ENCODE measurements at regions not wholly inside any gene's neighbourhood (a gene's known extent, or its start where the extent isn't known, plus 50 kb on each side); places are given as distances from the start of the nearest gene placed in this dataset.

DNA sequence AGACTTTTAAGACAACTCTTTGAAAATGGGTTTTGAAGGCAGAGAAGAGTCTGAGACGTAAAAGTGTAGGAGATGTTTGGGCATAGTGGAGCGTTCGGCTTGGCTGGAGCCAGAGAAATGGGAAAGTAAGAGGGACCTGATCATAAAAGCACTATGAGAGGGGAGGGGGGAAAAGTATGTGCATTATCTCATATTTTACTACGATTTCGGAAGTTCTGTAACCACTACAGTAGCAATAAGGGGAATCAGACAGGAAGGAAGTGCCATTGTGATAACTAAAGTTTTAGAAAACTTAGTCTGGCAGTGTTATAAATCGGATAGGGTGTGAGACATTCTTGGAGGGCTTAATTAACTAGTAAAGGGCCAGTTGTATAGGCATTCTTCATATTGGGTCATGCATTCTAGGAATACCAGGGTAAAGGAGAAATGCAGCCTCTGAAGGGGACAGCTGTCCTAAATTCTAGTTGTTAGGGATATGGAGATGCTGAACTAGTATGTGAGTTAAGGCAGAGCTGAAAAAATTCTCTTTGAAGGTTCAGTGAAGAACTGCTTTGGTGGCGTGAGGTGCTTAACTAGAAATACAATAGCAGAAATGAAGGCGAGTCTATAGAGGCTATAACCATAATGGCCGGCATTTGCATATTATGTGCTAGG is 83.8 kb upstream of the FREM1 start:
- Histone ChIP-seq H3K9me3 (ENCODE audit: control insufficient read depth, insufficient read depth, low read depth, low read length) (no peaks in the 10 kb centered on the region), H3K4me1 (ENCODE audit: control insufficient read depth, insufficient read depth, low read length) (no peaks in the 10 kb centered on the region), H3K4me3 (ENCODE audit: low read depth, low read length) (no peak overlapping the region), H3K36me3 (ENCODE audit: control insufficient read depth in 2 of 2, insufficient read depth in 1 of 2, low read length in 2 of 2) (no peaks in the 10 kb centered on the region), H3K27ac (ENCODE audit: extremely low read depth, low read depth, low read length) (no peak overlapping the region)
- ChIA-PET CTCF (no interaction called here), POLR2A (no interaction called here)
- TF ChIP-seq, protein P1, sequence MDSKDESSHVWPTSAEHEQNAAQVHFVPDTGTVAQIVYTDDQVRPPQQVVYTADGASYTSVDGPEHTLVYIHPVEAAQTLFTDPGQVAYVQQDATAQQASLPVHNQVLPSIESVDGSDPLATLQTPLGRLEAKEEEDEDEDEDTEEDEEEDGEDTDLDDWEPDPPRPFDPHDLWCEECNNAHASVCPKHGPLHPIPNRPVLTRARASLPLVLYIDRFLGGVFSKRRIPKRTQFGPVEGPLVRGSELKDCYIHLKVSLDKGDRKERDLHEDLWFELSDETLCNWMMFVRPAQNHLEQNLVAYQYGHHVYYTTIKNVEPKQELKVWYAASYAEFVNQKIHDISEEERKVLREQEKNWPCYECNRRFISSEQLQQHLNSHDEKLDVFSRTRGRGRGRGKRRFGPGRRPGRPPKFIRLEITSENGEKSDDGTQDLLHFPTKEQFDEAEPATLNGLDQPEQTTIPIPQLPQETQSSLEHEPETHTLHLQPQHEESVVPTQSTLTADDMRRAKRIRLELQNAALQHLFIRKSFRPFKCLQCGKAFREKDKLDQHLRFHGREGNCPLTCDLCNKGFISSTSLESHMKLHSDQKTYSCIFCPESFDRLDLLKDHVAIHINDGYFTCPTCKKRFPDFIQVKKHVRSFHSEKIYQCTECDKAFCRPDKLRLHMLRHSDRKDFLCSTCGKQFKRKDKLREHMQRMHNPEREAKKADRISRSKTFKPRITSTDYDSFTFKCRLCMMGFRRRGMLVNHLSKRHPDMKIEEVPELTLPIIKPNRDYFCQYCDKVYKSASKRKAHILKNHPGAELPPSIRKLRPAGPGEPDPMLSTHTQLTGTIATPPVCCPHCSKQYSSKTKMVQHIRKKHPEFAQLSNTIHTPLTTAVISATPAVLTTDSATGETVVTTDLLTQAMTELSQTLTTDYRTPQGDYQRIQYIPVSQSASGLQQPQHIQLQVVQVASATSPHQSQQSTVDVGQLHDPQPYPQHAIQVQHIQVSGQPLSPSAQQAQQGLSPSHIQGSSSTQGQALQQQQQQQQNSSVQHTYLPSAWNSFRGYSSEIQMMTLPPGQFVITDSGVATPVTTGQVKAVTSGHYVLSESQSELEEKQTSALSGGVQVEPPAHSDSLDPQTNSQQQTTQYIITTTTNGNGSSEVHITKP (tag by site-specific recombination; IDR thresholded peaks at IDR 0.05), result no peak
- TF ChIP-seq ZNF214 (tag by site-specific recombination; IDR thresholded peaks at IDR 0.05; ENCODE audit: borderline replicate concordance) (no peak), ELK4 (IDR thresholded peaks at IDR 0.05; ENCODE audit: borderline replicate concordance, low read depth, low read length) (no peak), PRDM1 (tag by site-specific recombination; IDR thresholded peaks at IDR 0.05) (no peak), RBAK (tag by site-specific recombination; IDR thresholded peaks at IDR 0.05) (no peak), KLF9 (tag by site-specific recombination; IDR thresholded peaks at IDR 0.05; ENCODE audit: low read depth) (no peak), PRDM6 (tag by site-specific recombination; IDR thresholded peaks at IDR 0.05) (no peak), ZNF747 (tag by site-specific recombination; IDR thresholded peaks at IDR 0.05) (no peak), BCL11A (tag by site-specific recombination; IDR thresholded peaks at IDR 0.05; ENCODE audit: low read depth) (no peak), ZNF791 (tag by site-specific recombination; IDR thresholded peaks at IDR 0.05) (no peak), ZIC2 (tag by site-specific recombination; IDR thresholded peaks at IDR 0.05) (no peak), ZNF132 (tag by site-specific recombination; IDR thresholded peaks at IDR 0.05; ENCODE audit: borderline replicate concordance) (no peak), MYNN (tag by site-specific recombination; IDR thresholded peaks at IDR 0.05; ENCODE audit: borderline replicate concordance) (no peak)
- TF ChIP-seq, protein P2, sequence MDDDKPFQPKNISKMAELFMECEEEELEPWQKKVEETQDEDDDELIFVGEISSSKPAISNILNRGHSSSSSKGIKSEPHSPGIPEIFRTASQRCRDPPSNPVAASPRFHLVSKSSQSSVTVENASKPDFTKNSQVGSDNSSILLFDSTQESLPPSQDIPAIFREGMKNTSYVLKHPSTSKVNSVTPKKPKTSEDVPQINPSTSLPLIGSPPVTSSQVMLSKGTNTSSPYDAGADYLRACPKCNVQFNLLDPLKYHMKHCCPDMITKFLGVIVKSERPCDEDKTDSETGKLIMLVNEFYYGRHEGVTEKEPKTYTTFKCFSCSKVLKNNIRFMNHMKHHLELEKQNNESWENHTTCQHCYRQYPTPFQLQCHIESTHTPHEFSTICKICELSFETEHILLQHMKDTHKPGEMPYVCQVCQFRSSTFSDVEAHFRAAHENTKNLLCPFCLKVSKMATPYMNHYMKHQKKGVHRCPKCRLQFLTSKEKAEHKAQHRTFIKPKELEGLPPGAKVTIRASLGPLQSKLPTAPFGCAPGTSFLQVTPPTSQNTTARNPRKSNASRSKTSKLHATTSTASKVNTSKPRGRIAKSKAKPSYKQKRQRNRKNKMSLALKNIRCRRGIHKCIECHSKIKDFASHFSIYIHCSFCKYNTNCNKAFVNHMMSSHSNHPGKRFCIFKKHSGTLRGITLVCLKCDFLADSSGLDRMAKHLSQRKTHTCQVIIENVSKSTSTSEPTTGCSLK (tag by site-specific recombination; IDR thresholded peaks at IDR 0.05), result no peak
- TF ChIP-seq, protein P3, sequence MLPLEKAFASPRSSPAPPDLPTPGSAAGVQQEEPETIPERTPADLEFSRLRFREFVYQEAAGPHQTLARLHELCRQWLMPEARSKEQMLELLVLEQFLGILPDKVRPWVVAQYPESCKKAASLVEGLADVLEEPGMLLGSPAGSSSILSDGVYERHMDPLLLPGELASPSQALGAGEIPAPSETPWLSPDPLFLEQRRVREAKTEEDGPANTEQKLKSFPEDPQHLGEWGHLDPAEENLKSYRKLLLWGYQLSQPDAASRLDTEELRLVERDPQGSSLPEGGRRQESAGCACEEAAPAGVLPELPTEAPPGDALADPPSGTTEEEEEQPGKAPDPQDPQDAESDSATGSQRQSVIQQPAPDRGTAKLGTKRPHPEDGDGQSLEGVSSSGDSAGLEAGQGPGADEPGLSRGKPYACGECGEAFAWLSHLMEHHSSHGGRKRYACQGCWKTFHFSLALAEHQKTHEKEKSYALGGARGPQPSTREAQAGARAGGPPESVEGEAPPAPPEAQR (tag by site-specific recombination; IDR thresholded peaks at IDR 0.05), result no peak
- TF ChIP-seq, protein P4, sequence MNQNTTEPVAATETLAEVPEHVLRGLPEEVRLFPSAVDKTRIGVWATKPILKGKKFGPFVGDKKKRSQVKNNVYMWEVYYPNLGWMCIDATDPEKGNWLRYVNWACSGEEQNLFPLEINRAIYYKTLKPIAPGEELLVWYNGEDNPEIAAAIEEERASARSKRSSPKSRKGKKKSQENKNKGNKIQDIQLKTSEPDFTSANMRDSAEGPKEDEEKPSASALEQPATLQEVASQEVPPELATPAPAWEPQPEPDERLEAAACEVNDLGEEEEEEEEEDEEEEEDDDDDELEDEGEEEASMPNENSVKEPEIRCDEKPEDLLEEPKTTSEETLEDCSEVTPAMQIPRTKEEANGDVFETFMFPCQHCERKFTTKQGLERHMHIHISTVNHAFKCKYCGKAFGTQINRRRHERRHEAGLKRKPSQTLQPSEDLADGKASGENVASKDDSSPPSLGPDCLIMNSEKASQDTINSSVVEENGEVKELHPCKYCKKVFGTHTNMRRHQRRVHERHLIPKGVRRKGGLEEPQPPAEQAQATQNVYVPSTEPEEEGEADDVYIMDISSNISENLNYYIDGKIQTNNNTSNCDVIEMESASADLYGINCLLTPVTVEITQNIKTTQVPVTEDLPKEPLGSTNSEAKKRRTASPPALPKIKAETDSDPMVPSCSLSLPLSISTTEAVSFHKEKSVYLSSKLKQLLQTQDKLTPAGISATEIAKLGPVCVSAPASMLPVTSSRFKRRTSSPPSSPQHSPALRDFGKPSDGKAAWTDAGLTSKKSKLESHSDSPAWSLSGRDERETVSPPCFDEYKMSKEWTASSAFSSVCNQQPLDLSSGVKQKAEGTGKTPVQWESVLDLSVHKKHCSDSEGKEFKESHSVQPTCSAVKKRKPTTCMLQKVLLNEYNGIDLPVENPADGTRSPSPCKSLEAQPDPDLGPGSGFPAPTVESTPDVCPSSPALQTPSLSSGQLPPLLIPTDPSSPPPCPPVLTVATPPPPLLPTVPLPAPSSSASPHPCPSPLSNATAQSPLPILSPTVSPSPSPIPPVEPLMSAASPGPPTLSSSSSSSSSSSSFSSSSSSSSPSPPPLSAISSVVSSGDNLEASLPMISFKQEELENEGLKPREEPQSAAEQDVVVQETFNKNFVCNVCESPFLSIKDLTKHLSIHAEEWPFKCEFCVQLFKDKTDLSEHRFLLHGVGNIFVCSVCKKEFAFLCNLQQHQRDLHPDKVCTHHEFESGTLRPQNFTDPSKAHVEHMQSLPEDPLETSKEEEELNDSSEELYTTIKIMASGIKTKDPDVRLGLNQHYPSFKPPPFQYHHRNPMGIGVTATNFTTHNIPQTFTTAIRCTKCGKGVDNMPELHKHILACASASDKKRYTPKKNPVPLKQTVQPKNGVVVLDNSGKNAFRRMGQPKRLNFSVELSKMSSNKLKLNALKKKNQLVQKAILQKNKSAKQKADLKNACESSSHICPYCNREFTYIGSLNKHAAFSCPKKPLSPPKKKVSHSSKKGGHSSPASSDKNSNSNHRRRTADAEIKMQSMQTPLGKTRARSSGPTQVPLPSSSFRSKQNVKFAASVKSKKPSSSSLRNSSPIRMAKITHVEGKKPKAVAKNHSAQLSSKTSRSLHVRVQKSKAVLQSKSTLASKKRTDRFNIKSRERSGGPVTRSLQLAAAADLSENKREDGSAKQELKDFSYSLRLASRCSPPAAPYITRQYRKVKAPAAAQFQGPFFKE (tag by site-specific recombination; IDR thresholded peaks at IDR 0.05; ENCODE audit: borderline replicate concordance), result no peak
- TF ChIP-seq, protein P5, sequence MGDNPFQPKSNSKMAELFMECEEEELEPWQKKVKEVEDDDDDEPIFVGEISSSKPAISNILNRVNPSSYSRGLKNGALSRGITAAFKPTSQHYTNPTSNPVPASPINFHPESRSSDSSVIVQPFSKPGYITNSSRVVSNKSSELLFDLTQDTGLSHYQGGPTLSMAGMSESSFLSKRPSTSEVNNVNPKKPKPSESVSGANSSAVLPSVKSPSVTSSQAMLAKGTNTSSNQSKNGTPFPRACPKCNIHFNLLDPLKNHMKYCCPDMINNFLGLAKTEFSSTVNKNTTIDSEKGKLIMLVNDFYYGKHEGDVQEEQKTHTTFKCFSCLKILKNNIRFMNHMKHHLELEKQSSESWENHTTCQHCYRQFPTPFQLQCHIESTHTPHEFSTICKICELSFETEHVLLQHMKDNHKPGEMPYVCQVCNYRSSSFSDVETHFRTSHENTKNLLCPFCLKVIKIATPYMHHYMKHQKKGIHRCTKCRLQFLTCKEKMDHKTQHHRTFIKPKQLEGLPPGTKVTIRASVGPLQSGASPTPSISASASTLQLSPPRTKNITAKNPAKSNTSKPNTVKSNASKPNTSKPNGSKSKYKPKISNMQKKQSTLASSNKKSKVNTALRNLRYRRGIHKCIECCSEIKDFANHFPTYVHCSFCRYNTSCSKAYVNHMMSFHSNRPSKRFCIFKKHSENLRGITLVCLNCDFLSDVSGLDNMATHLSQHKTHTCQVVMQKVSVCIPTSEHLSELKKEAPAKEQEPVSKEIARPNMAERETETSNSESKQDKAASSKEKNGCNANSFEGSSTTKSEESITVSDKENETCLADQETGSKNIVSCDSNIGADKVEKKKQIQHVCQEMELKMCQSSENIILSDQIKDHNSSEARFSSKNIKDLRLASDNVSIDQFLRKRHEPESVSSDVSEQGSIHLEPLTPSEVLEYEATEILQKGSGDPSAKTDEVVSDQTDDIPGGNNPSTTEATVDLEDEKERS (tag by site-specific recombination; IDR thresholded peaks at IDR 0.05), result no peak
